Common myeloid progenitor, CD34-positive (primary cell): ENCODE measurements at regions not wholly inside any gene's neighbourhood (a gene's known extent, or its start where the extent isn't known, plus 50 kb on each side); places are given as distances from the start of the nearest gene placed in this dataset.

ENCODE experiments used
- CTCF ChIA-PET: fragments of 350-600 bp; sonication (Branson Sonifier 250); formaldehyde crosslinking; loops from one replicate; lab custom pipeline; 2021; ENCODE audit warnings: antibody characterized with exemption; lab: Charles Lee
- POLR2A ChIA-PET: fragments of 350-600 bp; sonication (Branson Sonifier 250); formaldehyde crosslinking; loops from one replicate; lab custom pipeline; 2021; ENCODE audit warnings: antibody characterized with exemption; lab: Charles Lee
- DNase-seq, 3 donors: peaks; one replicate each; pipeline versions ENCODE4 v3.0.0 to v3.0.0-alpha.2; 2013
- H3K27ac ChIP-seq, 2 experiments: 1 replicate in 1 of 2; 2 replicates in 1 of 2; pipeline ENCODE4 v1.7.0; 2013; ENCODE audit warnings: inconsistent platforms in 2 of 2, low read length in 2 of 2, mild to moderate bottlenecking in 2 of 2, low read depth in 1 of 2, moderate library complexity in 1 of 2; ENCODE audit not compliant: severe bottlenecking in 2 of 2, insufficient read depth in 1 of 2, poor library complexity in 1 of 2
- H3K27me3 ChIP-seq, 5 experiments: replicated peaks in 2 of 5; 1 replicate in 3 of 5; 2 replicates in 2 of 5; pipeline versions ENCODE4 v1.6.1 to v1.7.0; 2013; ENCODE audit warnings: low read length in 4 of 5, mild to moderate bottlenecking in 2 of 5, moderate library complexity in 2 of 5, inconsistent platforms in 1 of 5; ENCODE audit not compliant: insufficient read depth in 5 of 5, control insufficient read depth in 4 of 5
- H3K36me3 ChIP-seq, 4 experiments: 1 replicate in 2 of 4; 2 replicates in 2 of 4; pipeline versions ENCODE4 v1.6.1 to v1.7.0; 2013; ENCODE audit warnings: low read length in 3 of 4, control low read depth in 1 of 4, mild to moderate bottlenecking in 1 of 4; ENCODE audit not compliant: control insufficient read depth in 4 of 4, insufficient read depth in 4 of 4
- H3K4me1 ChIP-seq, 4 experiments: 1 replicate in 3 of 4; 2 replicates in 1 of 4; pipeline versions ENCODE4 v1.6.1 to v1.7.1; 2013; ENCODE audit warnings: low read length in 3 of 4, mild to moderate bottlenecking in 3 of 4, control low read depth in 1 of 4, inconsistent platforms in 1 of 4, moderate library complexity in 1 of 4; ENCODE audit not compliant: control insufficient read depth in 4 of 4, insufficient read depth in 4 of 4; ENCODE audit errors: control extremely low read depth in 1 of 4
- H3K4me3 ChIP-seq, 7 experiments: 1 replicate in 4 of 7; 2 replicates in 3 of 7; pipeline versions ENCODE4 v1.5.1 to v1.7.0; 2013; ENCODE audit warnings: mild to moderate bottlenecking in 7 of 7, low read length in 6 of 7, moderate library complexity in 6 of 7, inconsistent platforms in 2 of 7, low read depth in 2 of 7, control low read depth in 1 of 7; ENCODE audit not compliant: insufficient read depth in 4 of 7, control insufficient read depth in 1 of 7; ENCODE audit errors: extremely low read depth in 1 of 7
- H3K9me3 ChIP-seq, 5 experiments: 1 replicate in 4 of 5; 2 replicates in 1 of 5; pipeline versions ENCODE4 v1.6.1 to v1.7.1; 2013; ENCODE audit warnings: low read length in 4 of 5, mild to moderate bottlenecking in 2 of 5, inconsistent platforms in 1 of 5, low read depth in 1 of 5, moderate library complexity in 1 of 5; ENCODE audit not compliant: control insufficient read depth in 4 of 5, insufficient read depth in 2 of 5; ENCODE audit errors: control extremely low read depth in 1 of 5
- WGBS: methylation state at CpG from one replicate; pipeline ENCODE4 v1.1.5; 2013; ENCODE audit not compliant: insufficient coverage; 5-methylcytosine and 5-hydroxymethylcytosine counted together

DNA sequence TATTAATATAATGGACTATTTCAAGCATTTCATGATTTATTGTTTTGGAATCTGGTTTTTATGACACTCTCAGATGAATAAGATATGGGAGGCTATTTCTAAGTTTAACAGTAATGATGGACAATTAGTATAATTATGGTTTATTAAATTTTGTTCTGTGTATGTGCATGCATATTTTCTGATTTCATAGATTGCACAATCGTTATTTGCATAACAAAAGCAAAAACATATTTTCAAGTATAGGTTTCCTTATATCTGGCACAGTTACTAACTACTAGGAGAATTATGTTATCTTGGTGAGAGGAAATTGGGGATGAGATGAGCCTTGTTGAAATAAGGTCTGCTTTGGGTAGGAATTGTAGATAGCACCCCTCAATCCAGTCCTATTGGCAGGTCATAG is 413.1 kb downstream of the MCTP2 start:
- Histone ChIP-seq H3K36me3 (no peaks in the 10 kb centered on the region), H3K27ac (no peak overlapping the region), H3K9me3 (no peaks in the 10 kb centered on the region), H3K4me3 (no peak overlapping the region), H3K4me1 (no peaks in the 10 kb centered on the region), H3K27me3 (peaks cover 8 to 75% (median 23%) of the 10 kb centered on the region in 5 experiments)
- CTCF ChIA-PET = no interaction called here
- no peak for DNase-seq
- POLR2A ChIA-PET = no interaction called here
- no CpG with 5 or more reads among the region's 1 CpG for WGBS

- 93% methylated on average over 6 of the region's 6 CpGs for WGBS
- H3K9me3 ChIP-seq = no peaks in the 10 kb centered on the region
- no peak overlapping the region for H3K27ac ChIP-seq
- CTCF ChIA-PET = interaction anchor here (0.6 to 2.7 kb wide), 3 partner anchors 17 to 80 kb away, joined by 3 to 15 read pairs (median 9); no protein-coding TSS in a partner anchor
- H3K27me3 ChIP-seq = peaks cover 2 to 79% (median 31%) of the 10 kb centered on the region in 5 experiments
- POLR2A ChIA-PET = no interaction called here
- no peak overlapping the region for H3K4me3 ChIP-seq
- no peak for DNase-seq
- H3K36me3 ChIP-seq = no peaks in the 10 kb centered on the region
- H3K4me1 ChIP-seq = no peaks in the 10 kb centered on the region
Measured at GRCh38 chr15:94653071-94653470, 421.7 kb downstream of the MCTP2 start.

- CTCF ChIA-PET = no interaction called here
- Histone ChIP-seq H3K4me3 (no peak overlapping the region), H3K9me3 (no peaks in the 10 kb centered on the region), H3K4me1 (no peaks in the 10 kb centered on the region), H3K27ac (no peak overlapping the region), H3K36me3 (no peaks in the 10 kb centered on the region), H3K27me3 (peaks cover 0 to 90% (median 41%) of the 10 kb centered on the region in 5 experiments)
- 94% methylated on average over 7 of the region's 8 CpGs for WGBS
- DNase-seq = no peak
- POLR2A ChIA-PET = no interaction called here
Measured at GRCh38 chr15:94655249-94655880, 424.0 kb downstream of the MCTP2 start.

DNA sequence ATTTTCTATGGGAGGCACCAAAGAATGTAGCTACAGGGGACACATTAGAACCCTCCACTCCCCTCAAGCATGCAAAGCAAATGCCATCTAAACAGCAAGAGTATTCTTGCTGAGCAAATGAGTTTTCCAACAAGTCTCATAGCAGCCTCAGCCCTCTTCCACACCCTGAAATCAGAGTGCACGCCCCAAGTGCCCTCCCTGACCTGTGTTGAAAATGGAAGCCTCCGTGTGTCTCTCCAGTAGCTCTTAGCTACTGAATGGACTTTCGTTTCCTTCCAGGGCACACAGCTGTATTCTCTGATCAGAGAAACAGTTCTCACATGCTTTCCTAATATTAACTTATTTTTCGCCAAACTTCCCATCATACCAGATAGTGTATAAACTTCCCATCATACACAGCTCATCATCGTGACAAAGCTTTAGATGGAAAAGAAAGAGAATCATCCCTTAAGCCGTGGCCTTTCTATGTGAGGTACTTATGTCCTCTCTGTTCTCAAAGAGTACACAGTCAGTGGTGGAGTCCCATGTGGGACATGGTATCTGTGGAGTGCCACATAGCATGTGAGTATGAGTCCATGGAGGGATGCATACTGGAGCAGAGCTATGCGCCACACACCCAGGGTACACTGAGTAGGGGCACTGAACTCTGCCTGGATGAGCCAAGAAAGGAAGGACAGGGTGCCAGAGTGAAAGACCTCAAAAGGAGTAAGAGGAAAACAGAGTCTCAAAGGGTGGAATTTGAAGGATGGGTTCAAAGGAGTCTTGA is 434.5 kb downstream of the MCTP2 start:
- Histone ChIP-seq H3K4me1 (no peaks in the 10 kb centered on the region), H3K4me3 (no peak overlapping the region), H3K9me3 (no peaks in the 10 kb centered on the region), H3K36me3 (no peaks in the 10 kb centered on the region), H3K27me3 (peaks cover 0 to 88% (median 41%) of the 10 kb centered on the region in 5 experiments), H3K27ac (no peak overlapping the region)
- ChIA-PET CTCF (interaction anchor here (0.8 to 7.1 kb wide), 5 partner anchors 9 to 91 kb away, joined by 3 to 74 read pairs (median 3); no protein-coding TSS in a partner anchor), POLR2A (no interaction called here)
- WGBS = 85% methylated on average over 7 of the region's 7 CpGs
- no peak for DNase-seq

DNA sequence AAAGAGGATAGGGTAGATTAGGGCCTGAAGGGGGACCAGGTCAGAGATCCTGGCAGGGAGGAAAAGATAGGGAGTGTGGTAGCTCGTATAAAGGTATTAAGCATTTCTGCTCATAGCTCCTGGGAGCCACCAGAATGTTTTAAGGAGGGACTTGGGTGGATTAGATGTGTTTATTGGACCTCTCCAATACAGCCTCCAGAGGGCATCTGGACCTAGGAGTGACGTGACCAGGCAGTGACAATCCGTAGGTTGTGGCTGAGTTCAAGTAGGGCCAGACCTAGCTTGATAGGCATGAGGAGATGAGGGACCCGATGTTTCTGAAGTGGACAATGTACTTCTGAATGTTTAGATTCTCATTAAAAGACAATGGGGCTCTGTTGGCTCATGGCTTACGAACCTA is 435.2 kb downstream of the MCTP2 start:
- ChIA-PET CTCF (interaction anchor here (0.8 to 7.1 kb wide), 5 partner anchors 10 to 91 kb away, joined by 3 to 74 read pairs (median 3); no protein-coding TSS in a partner anchor), POLR2A (no interaction called here)
- DNase-seq = peak in 2 of 3 donors; percentile 5 to 21
- no peak overlapping the region for H3K27ac ChIP-seq
- H3K9me3 ChIP-seq = no peaks in the 10 kb centered on the region
- no peaks in the 10 kb centered on the region for H3K36me3 ChIP-seq
- peaks cover 0 to 85% (median 41%) of the 10 kb centered on the region in 5 experiments for H3K27me3 ChIP-seq
- H3K4me3 ChIP-seq = no peak overlapping the region
- no peaks in the 10 kb centered on the region for H3K4me1 ChIP-seq
- 50% methylated on average over 5 of the region's 5 CpGs for WGBS

- 95% methylated on average over 5 of the region's 5 CpGs for WGBS
- no peak for DNase-seq
- peaks cover 0 to 84% (median 44%) of the 10 kb centered on the region in 5 experiments for H3K27me3 ChIP-seq
- ChIA-PET POLR2A (no interaction called here), CTCF (interaction anchor here (1.0 to 7.1 kb wide), 3 partner anchors 10 to 85 kb away, joined by 3 to 74 read pairs (median 7); no protein-coding TSS in a partner anchor)
- H3K36me3 ChIP-seq = no peaks in the 10 kb centered on the region
- no peak overlapping the region for H3K27ac ChIP-seq
- H3K9me3 ChIP-seq = no peaks in the 10 kb centered on the region
- H3K4me1 ChIP-seq = no peaks in the 10 kb centered on the region
- no peak overlapping the region for H3K4me3 ChIP-seq
Measured at GRCh38 chr15:94667109-94667508, 435.7 kb downstream of the MCTP2 start.
